Suppressor macrophage treated with lipopolysaccharide for 1 hour (primary cell): ENCODE measurements at regions not wholly inside any gene's neighbourhood (a gene's known extent, or its start where the extent isn't known, plus 50 kb on each side); places are given as distances from the start of the nearest gene placed in this dataset.
"Not testable (repeated sequence)": the region's sequence is repeated elsewhere in the genome, so short reads cannot be mapped to it uniquely, and the experiment has no call there.

Experiments used
- DNase-seq, 3 donors: peaks; one replicate each; pipeline ENCODE4 v3.0.0-alpha.2; 2020 to 2022

DNA sequence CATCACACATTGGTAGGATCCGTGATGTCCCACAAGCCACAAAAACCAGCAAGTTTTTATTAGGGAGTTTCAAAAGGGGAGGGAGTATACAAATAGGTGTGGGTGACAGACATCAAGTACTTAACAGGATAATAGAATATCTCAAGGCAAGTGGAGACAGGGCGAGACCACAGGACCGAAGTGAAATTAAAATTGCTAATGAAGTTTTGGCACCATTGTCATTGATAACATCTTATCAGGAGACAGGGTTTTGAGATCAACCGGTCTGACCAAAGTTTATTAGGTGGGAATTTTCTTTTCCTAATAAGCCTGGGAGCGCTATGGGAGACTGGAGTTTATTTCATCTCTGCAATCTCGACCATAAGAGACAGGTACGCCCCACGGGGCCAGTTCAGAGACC lies 178.5 kb downstream of the OTOP1 start:
- not testable (repeated sequence) for DNase-seq

- DNase-seq = not testable (repeated sequence)
These were observed 175.9 kb downstream of the OTOP1 start for GRCh38 chr4:4050781-4051180.

DNA sequence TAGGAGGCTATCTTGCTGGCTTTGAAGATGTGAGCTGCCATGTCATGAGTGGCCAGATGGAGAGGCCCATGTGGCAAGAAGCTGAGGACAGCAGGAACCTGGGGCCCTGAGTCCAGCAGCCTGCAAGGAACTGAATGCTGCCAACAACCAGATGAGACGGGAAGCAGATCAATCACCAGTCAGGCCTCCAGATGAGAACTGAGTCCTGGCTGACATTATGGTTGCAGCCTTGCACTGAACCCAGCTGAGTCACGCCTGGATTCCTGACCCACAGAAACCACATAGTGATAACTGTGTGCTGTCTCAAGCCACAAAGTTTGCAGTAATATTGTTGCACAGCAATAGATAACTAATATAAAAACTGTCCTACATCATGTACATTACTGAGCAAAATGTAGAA lies 173.8 kb downstream of the OTOP1 start:
- DNase-seq = not testable (repeated sequence)

DNA sequence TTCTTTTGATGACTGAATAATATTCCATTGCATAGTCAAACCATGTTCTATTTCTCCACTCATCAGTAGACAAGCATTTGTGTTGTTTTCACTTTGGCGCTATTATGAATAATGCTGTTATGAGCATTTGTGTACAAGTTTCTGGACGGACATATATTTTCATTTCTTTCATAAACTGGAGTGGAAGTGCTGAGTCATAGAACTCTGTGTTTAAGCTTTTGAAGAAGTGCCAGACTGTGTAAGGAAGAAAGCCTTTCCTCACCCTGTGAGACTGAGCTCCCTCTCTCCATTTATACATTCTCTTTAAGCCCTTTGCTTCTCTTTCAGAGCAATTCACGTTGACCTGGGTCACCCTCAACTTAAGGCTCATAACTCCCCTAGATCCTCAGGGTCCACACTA lies 169.5 kb downstream of the OTOP1 start:
- DNase-seq = not testable (repeated sequence)

DNA sequence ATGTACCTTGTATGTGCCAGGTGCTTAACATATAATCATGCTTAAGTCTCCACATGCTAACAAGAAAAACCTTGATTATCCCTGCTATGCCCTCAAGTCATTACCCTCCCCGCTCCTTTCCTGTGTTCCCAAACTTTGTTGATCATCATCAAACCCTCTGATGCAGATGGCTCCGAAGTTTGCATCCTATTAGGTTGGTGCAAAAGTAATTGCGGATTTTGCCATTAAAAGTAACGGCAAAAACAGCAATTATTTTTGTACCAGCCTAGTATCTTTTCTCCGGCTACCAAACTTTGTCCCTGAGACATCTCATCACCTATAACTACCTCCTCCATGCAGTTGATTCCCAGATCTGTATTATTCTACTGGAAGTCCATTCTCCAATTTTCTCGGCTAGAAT lies 142.6 kb downstream of the OTOP1 start:
- DNase-seq = not testable (repeated sequence)

DNA sequence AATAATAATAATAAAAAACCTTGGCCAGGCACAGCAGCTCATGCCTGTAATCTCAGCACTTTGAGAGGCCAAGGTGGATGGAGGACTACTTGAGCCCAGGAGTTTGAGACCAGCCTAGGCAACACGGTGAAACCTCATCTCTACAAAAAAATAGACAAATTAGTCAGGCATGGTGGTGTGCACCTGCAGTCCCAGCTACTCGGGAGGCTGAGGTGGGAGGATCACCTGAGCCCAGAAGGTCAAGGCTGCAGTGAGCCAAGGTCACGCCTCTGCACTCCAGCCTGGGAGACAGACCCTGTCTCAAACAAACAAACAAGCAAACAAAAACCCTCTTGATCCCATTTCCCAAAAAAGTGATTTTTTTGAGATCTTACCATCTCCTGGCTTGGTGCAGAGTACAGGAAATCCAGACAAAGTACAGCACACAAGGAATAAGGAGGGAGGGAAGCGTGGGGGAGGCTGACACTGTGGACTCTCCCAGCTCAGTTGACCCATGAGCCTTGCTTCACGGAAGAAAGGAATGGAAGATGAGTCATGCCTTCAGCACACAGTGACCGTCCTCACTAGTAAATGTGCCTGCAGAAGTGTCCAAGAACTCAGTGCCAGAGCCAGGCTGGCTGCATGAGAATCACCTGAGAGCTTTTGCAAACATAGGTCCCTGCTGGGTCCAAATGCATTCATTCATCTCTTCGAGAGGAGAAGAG lies 136.9 kb downstream of the OTOP1 start:
- not testable (repeated sequence) for DNase-seq

GRCh38 chr4:4090720-4091119 lies 136.0 kb downstream of the OTOP1 start:
- not testable (repeated sequence) for DNase-seq

DNA sequence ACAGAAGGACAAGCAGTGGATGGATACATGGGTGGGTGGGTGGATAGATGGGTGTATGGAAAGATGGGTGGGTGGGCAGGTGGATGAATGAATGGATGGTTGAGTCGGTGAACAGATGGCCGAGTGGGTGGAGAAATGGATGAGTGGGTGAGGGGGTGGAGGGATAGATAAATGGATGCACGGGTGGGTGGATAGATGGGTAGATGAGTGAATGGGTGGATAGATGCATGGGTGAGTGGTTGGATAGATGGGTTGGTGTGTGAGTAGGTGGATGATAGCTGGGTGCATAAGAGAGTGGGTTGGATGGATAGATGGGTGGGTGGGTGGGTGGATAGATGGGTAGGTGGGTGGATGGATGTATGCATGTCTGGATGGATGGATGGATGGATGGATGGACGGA lies 134.6 kb downstream of the OTOP1 start:
- DNase-seq = not testable (repeated sequence)

DNA sequence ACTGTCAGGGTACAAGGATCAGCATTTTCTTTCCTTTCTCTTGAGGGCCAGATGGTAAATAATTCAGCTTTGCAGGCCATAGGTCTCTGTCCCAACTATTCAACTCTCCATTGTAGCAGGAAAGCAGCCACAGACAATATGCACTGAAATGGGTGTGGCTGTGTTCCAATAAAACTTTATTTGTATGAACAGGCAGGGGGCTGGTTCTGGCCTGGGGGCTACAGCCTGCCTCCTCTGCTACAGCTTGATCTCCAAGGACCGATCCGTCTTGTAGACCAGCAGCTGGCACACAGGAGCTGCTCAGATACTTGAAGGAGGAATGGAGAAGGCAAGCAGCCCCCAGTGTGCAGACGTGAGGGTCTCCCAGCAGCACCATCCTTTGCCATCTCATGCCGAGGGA lies 127.1 kb downstream of the OTOP1 start:
- DNase-seq = not testable (repeated sequence)

- DNase-seq = peak; percentile 17 to 27 (median 25)
These were observed 119.8 kb downstream of the OTOP1 start for GRCh38 chr4:4106923-4107322.

- peak; percentile 54 to 85 (median 69) for DNase-seq
These were observed 119.2 kb downstream of the OTOP1 start for GRCh38 chr4:4107411-4108107.

- DNase-seq = not testable (repeated sequence)
These were observed 111.3 kb downstream of the OTOP1 start for GRCh38 chr4:4115381-4115780.

DNA sequence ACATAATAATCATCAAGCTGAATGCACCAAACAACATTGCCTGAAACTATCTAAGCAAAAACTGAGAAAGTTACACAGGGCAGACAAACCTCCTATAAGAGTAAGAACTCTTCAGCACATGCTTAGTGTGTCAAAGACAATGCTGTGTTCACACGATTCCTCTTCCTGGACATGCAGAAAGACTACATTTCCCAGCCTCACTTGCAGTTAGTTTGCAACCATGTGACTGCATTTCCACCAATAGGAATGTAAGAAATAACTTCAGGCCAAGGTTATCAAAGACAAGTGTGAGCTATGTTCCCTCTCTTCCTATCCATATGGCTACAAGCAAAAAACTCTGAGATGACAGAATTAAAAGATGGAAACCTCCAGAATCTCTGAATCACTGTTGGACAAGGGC lies 109.8 kb downstream of the OTOP1 start:
- DNase-seq = peak in 2 of 3 donors; percentile 3 to 23

- not testable (repeated sequence) for DNase-seq
These were observed 92.4 kb downstream of the OTOP1 start for GRCh38 chr4:4134368-4134767.

DNA sequence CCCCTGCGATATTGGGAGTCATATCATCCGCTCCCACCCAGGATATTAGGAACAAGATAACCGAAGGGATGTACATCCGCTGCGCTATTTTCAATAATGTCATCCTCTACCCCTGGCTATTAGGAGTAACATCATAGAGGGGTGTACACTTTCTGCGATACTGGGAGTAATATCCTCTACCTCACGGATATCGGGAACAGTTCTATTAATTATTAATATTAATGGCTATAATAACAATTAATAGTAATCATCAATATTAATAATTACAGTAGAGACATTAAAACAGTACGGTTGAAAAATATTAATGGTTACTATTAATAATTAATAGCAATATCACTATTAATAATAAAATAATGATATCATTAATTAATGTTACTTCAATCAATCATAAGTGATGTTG lies 90.1 kb downstream of the OTOP1 start:
- not testable (repeated sequence) for DNase-seq
